ENCODE measurements at regions not wholly inside any gene's neighbourhood (a gene's known extent, or its start where the extent isn't known, plus 50 kb on each side); places are given as distances from the start of the nearest gene placed in this dataset.
A peak's percentile ranks its signal among the peaks of the same experiment; 100 is the strongest.

DNA sequence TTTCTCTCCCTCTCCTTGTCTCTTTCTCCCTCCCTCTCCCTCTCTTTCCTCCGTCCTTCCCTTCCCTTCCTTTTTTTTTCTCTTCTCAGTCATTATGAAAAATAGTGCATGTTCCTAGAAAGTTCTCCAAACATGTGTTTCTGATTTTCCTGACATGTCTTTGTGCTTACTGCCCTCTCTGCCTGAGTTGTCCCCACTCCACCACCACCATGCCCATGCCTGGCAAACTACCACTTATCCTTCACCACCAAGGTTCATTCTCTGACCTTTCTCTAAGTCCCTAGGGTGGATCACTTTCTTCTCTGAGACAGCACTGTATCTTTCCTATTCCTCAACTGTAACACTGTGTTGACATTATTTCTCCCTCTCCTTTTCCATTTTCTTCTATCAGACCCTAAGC is 98.2 kb downstream of the LACC1 start:
- no peak for TF ChIP-seq CTCF (IDR thresholded peaks at IDR 0.05; ENCODE audit: low read depth, low read length)
- Histone ChIP-seq H3K4me3 (ENCODE audit: low read depth, low read length) (no peak overlapping the region), H3K9me3 (ENCODE audit: severe bottlenecking) (no peaks in the 10 kb centered on the region), H3K27ac (no peak overlapping the region), H3K27me3 (ENCODE audit: insufficient read depth, low read depth, severe bottlenecking) (no peaks in the 10 kb centered on the region), H3K36me3 (no peaks in the 10 kb centered on the region)
- DNase-seq = no peak

GRCh38 chr13:43978688-43979087 is 99.0 kb downstream of the LACC1 start:
- no peaks in the 10 kb centered on the region for H3K27me3 ChIP-seq (ENCODE audit: insufficient read depth, low read depth, severe bottlenecking)
- no peak for TF ChIP-seq CTCF (IDR thresholded peaks at IDR 0.05; ENCODE audit: low read depth, low read length)

DNA sequence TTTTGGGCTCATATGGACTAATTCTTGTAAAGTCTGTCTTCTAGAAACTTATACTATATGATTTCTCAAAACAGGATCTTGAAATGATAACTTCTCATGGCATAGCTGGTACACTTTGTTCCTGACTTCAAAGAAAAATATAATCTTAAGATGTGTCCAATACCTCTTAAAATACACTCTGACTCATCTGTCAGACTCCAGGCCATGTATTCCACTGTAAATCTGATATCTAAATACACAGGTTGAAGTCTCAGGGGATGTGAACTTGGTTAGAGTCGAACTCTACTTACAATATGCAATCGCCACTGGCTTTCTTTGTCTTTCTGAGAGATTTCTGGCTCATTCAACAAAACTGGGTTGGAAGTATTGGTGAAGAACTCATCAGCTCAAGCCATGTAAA is 99.8 kb downstream of the LACC1 start:
- Histone ChIP-seq H3K27me3 (ENCODE audit: insufficient read depth, low read depth, severe bottlenecking) (no peaks in the 10 kb centered on the region), H3K4me3 (ENCODE audit: low read depth, low read length) (no peak overlapping the region), H3K27ac (no peak overlapping the region), H3K36me3 (no peaks in the 10 kb centered on the region), H3K9me3 (ENCODE audit: severe bottlenecking) (no peaks in the 10 kb centered on the region)
- TF ChIP-seq CTCF (IDR thresholded peaks at IDR 0.05; ENCODE audit: low read depth, low read length) = no peak
- DNase-seq = no peak

More at GRCh38 chr13:43978688-43979087, 99.0 kb downstream of the LACC1 start:
- DNase-seq = no peak
- Histone ChIP-seq H3K36me3 (no peaks in the 10 kb centered on the region), H3K27ac (no peak overlapping the region), H3K4me3 (ENCODE audit: low read depth, low read length) (no peak overlapping the region), H3K9me3 (ENCODE audit: severe bottlenecking) (no peaks in the 10 kb centered on the region)

- H3K36me3 ChIP-seq = no peaks in the 10 kb centered on the region
- no peak for TF ChIP-seq CTCF (IDR thresholded peaks at IDR 0.05; ENCODE audit: low read depth, low read length)
- no peak for DNase-seq
Observed at GRCh38 chr13:43980587-43980986, 100.9 kb downstream of the LACC1 start.

DNA sequence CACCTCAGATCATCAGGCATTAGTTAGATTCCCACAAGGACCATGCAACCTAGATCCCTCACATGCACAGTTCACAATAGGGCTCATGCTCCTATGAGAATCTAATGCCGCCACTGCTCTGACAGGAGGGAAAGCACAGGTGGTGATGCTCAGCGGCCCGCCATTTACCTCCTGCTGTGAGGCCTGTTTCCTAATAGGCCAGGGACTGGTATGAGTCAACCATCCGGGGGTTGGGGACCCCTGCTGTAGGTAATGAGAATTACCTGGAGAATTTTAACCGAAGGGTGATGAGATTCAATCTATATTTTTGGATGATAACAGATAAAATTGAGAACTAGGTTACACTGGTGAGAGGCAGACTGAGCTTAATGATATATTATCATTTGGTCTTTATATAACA is 101.4 kb downstream of the LACC1 start:
- Histone ChIP-seq H3K9me3 (ENCODE audit: severe bottlenecking) (no peaks in the 10 kb centered on the region), H3K36me3 (no peaks in the 10 kb centered on the region), H3K4me3 (ENCODE audit: low read depth, low read length) (no peak overlapping the region), H3K27ac (no peak overlapping the region), H3K27me3 (ENCODE audit: insufficient read depth, low read depth, severe bottlenecking) (no peaks in the 10 kb centered on the region)
- peak; percentile 7 for DNase-seq
- TF ChIP-seq CTCF (IDR thresholded peaks at IDR 0.05; ENCODE audit: low read depth, low read length) = no peak

More at GRCh38 chr13:43980587-43980986, 100.9 kb downstream of the LACC1 start:
- H3K27me3 ChIP-seq (ENCODE audit: insufficient read depth, low read depth, severe bottlenecking) = no peaks in the 10 kb centered on the region
- H3K27ac ChIP-seq = no peak overlapping the region
- H3K9me3 ChIP-seq (ENCODE audit: severe bottlenecking) = no peaks in the 10 kb centered on the region
- H3K4me3 ChIP-seq (ENCODE audit: low read depth, low read length) = no peak overlapping the region

DNA sequence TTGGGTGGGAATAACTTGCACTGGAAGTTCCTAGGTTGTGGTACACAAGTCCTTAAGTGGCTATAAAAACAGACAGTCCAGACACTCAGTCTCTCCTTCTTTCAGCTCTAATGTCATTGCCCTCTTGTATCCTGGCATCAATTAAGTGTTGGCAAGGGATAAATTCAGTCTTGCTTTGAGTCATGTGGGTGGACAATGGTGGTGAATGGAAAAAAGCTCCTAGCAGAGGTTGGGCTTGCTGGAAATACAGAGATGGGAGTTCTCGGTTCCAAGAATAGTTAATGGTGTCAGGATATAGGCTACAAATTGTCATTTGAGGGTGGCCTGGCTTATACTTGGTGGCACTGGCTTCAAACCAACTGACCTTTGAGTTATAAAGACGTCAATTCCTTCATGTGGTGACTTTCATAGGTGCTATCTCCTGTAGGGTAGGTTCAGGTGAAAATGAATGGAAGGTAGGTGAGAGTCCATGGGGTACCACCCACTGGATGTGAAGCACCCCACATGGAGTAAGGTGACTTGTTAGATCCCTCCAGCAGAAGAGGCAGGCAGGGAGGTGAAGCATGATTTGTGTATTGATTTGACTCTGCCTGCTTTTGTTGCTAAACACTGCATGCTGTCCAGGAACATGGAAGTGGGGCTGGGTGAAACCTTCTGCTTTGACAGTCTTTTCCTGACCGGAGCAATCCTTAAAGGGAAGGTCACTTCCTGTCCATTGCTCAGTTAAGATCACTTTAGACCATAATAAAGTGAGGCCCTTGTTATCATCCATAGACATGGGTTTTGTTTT is 102.0 kb downstream of the LACC1 start:
- Histone ChIP-seq H3K4me3 (ENCODE audit: low read depth, low read length) (no peak overlapping the region), H3K27me3 (ENCODE audit: insufficient read depth, low read depth, severe bottlenecking) (no peaks in the 10 kb centered on the region), H3K36me3 (no peaks in the 10 kb centered on the region), H3K9me3 (ENCODE audit: severe bottlenecking) (no peaks in the 10 kb centered on the region), H3K27ac (no peak overlapping the region)
- no peak for TF ChIP-seq CTCF (IDR thresholded peaks at IDR 0.05; ENCODE audit: low read depth, low read length)
- no peak for DNase-seq

Measured in WERI-Rb-1 (cell line).